Immature natural killer cell (primary cell): ENCODE measurements at regions not wholly inside any gene's neighbourhood (a gene's known extent, or its start where the extent isn't known, plus 50 kb on each side); places are given as distances from the start of the nearest gene placed in this dataset.

Experiments used
- DNase-seq, 3 donors: peaks; one replicate each; pipeline ENCODE4 v3.0.0; 2022; ENCODE audit warnings: mixed read lengths in 1 of 3
- H3K27ac Mint-ChIP-seq, 6 donors: one replicate each; pipeline ENCODE4 v1.8.0; 2020; ENCODE audit warnings: mixed read lengths in 6 of 6, mild to moderate bottlenecking in 5 of 6, inconsistent platforms in 4 of 6, moderate library complexity in 3 of 6
- H3K27me3 Mint-ChIP-seq, 3 donors: one replicate each; pipeline ENCODE4 v1.8.0; 2020 to 2021; ENCODE audit warnings: low read depth in 3 of 3, mild to moderate bottlenecking in 3 of 3, mixed read lengths in 3 of 3, moderate library complexity in 3 of 3, inconsistent platforms in 1 of 3
- H3K36me3 Mint-ChIP-seq, 3 donors: one replicate each; pipeline ENCODE4 v1.8.0; 2020; ENCODE audit warnings: mixed read lengths in 3 of 3, inconsistent platforms in 2 of 3, mild to moderate bottlenecking in 2 of 3
- H3K4me1 Mint-ChIP-seq, 2 donors: one replicate each; pipeline ENCODE4 v1.8.0; 2020; ENCODE audit warnings: inconsistent platforms in 2 of 2, mild to moderate bottlenecking in 2 of 2, mixed read lengths in 2 of 2, moderate library complexity in 1 of 2
- H3K4me3 Mint-ChIP-seq, 5 donors: one replicate each; pipeline ENCODE4 v1.8.0; 2020; ENCODE audit warnings: mild to moderate bottlenecking in 5 of 5, mixed read lengths in 5 of 5, inconsistent platforms in 3 of 5, moderate library complexity in 3 of 5
- H3K9me3 Mint-ChIP-seq, 6 donors: one replicate each; pipeline ENCODE4 v1.8.0; 2020; ENCODE audit warnings: mild to moderate bottlenecking in 6 of 6, mixed read lengths in 6 of 6, inconsistent platforms in 4 of 6, moderate library complexity in 3 of 6

GRCh38 chr3:159818997-159819500 lies 169.6 kb upstream of the IL12A start:
- H3K4me1 Mint-ChIP-seq = no peaks in the 10 kb centered on the region
- H3K36me3 Mint-ChIP-seq = no peaks in the 10 kb centered on the region
- no peak overlapping the region for H3K27ac Mint-ChIP-seq
- peaks cover 0 to 2% (median 0%) of the 10 kb centered on the region in 6 donors for H3K9me3 Mint-ChIP-seq
- H3K27me3 Mint-ChIP-seq = peaks cover 0 to 7% (median 3%) of the 10 kb centered on the region in 3 donors
- DNase-seq = no peak
- no peak overlapping the region for H3K4me3 Mint-ChIP-seq

GRCh38 chr3:159819676-159820075 lies 169.0 kb upstream of the IL12A start:
- H3K36me3 Mint-ChIP-seq = no peaks in the 10 kb centered on the region
- peaks cover 0 to 7% (median 4%) of the 10 kb centered on the region in 3 donors for H3K27me3 Mint-ChIP-seq
- H3K9me3 Mint-ChIP-seq = peaks cover 0 to 2% (median 0%) of the 10 kb centered on the region in 6 donors
- H3K4me1 Mint-ChIP-seq = no peaks in the 10 kb centered on the region
- no peak overlapping the region for H3K4me3 Mint-ChIP-seq
- no peak for DNase-seq
- no peak overlapping the region for H3K27ac Mint-ChIP-seq

DNA sequence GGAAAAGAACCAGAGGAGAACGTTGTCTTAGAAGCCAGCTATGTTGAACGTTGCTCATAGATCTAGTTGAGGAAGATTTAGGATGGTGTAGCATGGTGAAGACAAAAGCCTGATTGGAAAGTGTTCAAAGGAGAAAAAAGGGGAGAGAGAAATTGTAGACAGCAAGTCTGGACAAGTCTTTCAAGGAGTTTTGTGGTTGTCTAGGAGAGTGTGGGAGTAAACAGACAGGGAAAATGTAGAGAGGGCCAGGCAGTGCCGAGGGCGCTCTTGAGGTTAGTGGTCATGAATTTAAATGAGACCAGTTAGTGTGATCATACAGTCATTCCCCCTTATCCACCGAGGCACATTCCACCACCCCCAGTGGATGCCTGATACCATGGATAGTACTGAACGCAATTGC lies 167.5 kb upstream of the IL12A start:
- Mint-ChIP-seq H3K4me1 (no peaks in the 10 kb centered on the region), H3K4me3 (no peak overlapping the region), H3K27me3 (peaks cover 0 to 7% (median 6%) of the 10 kb centered on the region in 3 donors), H3K9me3 (peaks cover 0 to 2% (median 0%) of the 10 kb centered on the region in 6 donors), H3K36me3 (no peaks in the 10 kb centered on the region), H3K27ac (no peak overlapping the region)
- DNase-seq = no peak

GRCh38 chr3:159821736-159822135 lies 166.9 kb upstream of the IL12A start:
- Mint-ChIP-seq H3K4me1 (no peaks in the 10 kb centered on the region), H3K27ac (no peak overlapping the region), H3K27me3 (peaks cover 0 to 7% (median 4%) of the 10 kb centered on the region in 3 donors), H3K4me3 (no peak overlapping the region), H3K9me3 (peaks cover 0 to 2% (median 0%) of the 10 kb centered on the region in 6 donors), H3K36me3 (no peaks in the 10 kb centered on the region)
- no peak for DNase-seq

GRCh38 chr3:159823780-159824179 lies 164.9 kb upstream of the IL12A start:
- no peak for DNase-seq

GRCh38 chr3:159824333-159824732 lies 164.3 kb upstream of the IL12A start:
- no peak for DNase-seq
- H3K9me3 Mint-ChIP-seq = no peaks in the 10 kb centered on the region
- H3K4me3 Mint-ChIP-seq = no peak overlapping the region
- H3K27me3 Mint-ChIP-seq = peaks cover 0 to 5% (median 4%) of the 10 kb centered on the region in 3 donors
- no peaks in the 10 kb centered on the region for H3K36me3 Mint-ChIP-seq
- H3K27ac Mint-ChIP-seq = no peak overlapping the region
- no peaks in the 10 kb centered on the region for H3K4me1 Mint-ChIP-seq

More at GRCh38 chr3:159823780-159824179, 164.9 kb upstream of the IL12A start:
- H3K27me3 Mint-ChIP-seq = peaks cover 0 to 5% (median 4%) of the 10 kb centered on the region in 3 donors
- no peaks in the 10 kb centered on the region for H3K36me3 Mint-ChIP-seq
- H3K4me1 Mint-ChIP-seq = no peaks in the 10 kb centered on the region
- H3K9me3 Mint-ChIP-seq = peaks cover 0 to 2% (median 0%) of the 10 kb centered on the region in 6 donors
- H3K4me3 Mint-ChIP-seq = no peak overlapping the region
- H3K27ac Mint-ChIP-seq = no peak overlapping the region

GRCh38 chr3:159825216-159825854 lies 163.3 kb upstream of the IL12A start:
- no peaks in the 10 kb centered on the region for H3K36me3 Mint-ChIP-seq
- DNase-seq = no peak
- no peaks in the 10 kb centered on the region for H3K4me1 Mint-ChIP-seq
- H3K4me3 Mint-ChIP-seq = no peak overlapping the region
- H3K9me3 Mint-ChIP-seq = no peaks in the 10 kb centered on the region
- peaks cover 0 to 5% (median 4%) of the 10 kb centered on the region in 3 donors for H3K27me3 Mint-ChIP-seq
- H3K27ac Mint-ChIP-seq = no peak overlapping the region

GRCh38 chr3:159828542-159828943 lies 160.1 kb upstream of the IL12A start:
- no peaks in the 10 kb centered on the region for H3K9me3 Mint-ChIP-seq
- peaks cover 0 to 5% (median 0%) of the 10 kb centered on the region in 3 donors for H3K27me3 Mint-ChIP-seq
- H3K27ac Mint-ChIP-seq = no peak overlapping the region
- H3K4me3 Mint-ChIP-seq = no peak overlapping the region
- no peaks in the 10 kb centered on the region for H3K4me1 Mint-ChIP-seq
- no peak for DNase-seq
- H3K36me3 Mint-ChIP-seq = no peaks in the 10 kb centered on the region

- Mint-ChIP-seq H3K36me3 (no peaks in the 10 kb centered on the region), H3K9me3 (no peaks in the 10 kb centered on the region), H3K27me3 (peaks cover 0 to 5% (median 0%) of the 10 kb centered on the region in 3 donors), H3K27ac (no peak overlapping the region), H3K4me3 (no peak overlapping the region), H3K4me1 (no peaks in the 10 kb centered on the region)
- DNase-seq = no peak
Observed at GRCh38 chr3:159829056-159829455, 159.6 kb upstream of the IL12A start.

DNA sequence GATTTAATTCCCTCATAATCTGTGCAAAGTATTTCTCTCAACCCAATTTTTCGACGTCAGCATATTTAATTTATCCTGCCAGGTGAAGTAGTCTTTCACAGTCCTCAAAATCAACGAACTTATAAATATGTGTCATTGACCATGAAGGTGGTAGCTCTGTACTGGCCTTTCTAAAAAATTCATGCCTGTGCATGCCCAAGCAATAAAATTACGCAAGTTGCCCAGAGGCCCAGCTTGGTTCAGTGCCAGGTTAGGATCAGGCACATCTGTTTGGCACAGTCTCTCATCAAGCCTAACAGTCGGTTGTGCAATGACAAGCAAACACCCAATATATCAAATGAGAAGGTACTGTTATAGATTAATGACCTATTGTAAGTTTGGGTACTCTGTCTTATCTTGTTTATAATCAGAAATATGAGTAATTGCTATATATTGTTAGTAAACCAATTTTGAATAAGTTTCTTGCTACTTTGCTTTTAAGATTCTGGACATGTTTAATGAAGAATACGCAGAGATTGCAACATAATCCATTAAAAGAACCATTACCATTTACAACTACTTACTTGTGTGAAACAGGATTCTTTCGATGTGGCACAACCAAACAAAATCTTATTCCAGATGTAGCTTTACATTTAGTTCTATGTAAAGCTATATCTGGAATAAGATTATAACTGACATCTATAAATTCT lies 159.0 kb upstream of the IL12A start:
- no peaks in the 10 kb centered on the region for H3K9me3 Mint-ChIP-seq
- H3K27ac Mint-ChIP-seq = no peak overlapping the region
- H3K4me3 Mint-ChIP-seq = no peak overlapping the region
- H3K27me3 Mint-ChIP-seq = peaks cover 0 to 4% (median 0%) of the 10 kb centered on the region in 3 donors
- no peaks in the 10 kb centered on the region for H3K36me3 Mint-ChIP-seq
- no peak for DNase-seq
- no peaks in the 10 kb centered on the region for H3K4me1 Mint-ChIP-seq

GRCh38 chr3:159830523-159831154 lies 158.0 kb upstream of the IL12A start:
- H3K27me3 Mint-ChIP-seq = peaks cover 0 to 4% (median 0%) of the 10 kb centered on the region in 3 donors

GRCh38 chr3:159831466-159831865 lies 157.2 kb upstream of the IL12A start:
- Mint-ChIP-seq H3K4me3 (no peak overlapping the region), H3K9me3 (no peaks in the 10 kb centered on the region), H3K27me3 (peaks cover 0 to 4% (median 0%) of the 10 kb centered on the region in 3 donors), H3K4me1 (no peaks in the 10 kb centered on the region), H3K27ac (no peak overlapping the region), H3K36me3 (no peaks in the 10 kb centered on the region)
- DNase-seq = no peak

More at GRCh38 chr3:159830523-159831154, 158.0 kb upstream of the IL12A start:
- Mint-ChIP-seq H3K27ac (no peak overlapping the region), H3K36me3 (no peaks in the 10 kb centered on the region), H3K4me1 (no peaks in the 10 kb centered on the region), H3K4me3 (no peak overlapping the region), H3K9me3 (no peaks in the 10 kb centered on the region)
- DNase-seq = no peak

GRCh38 chr3:159832024-159832423 lies 156.6 kb upstream of the IL12A start:
- no peak for DNase-seq

DNA sequence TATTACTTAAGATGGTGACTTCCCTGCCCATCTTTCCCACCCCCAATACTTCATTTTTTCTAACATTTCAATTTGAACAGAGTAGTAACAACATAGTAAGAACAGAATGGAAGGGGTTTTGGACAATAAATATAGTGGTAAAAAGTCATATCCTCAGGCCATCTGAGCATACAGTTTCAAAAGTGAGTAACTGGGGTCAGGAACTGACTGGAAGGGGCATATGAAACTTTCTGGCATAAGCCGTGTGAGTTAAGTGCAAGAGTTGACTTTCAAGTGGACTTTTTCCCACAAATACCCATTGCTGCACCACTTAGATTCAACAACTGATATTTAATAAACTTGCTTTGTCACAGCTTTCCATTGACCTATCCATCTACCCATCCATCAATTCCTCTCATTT lies 153.5 kb upstream of the IL12A start:
- no peaks in the 10 kb centered on the region for H3K4me1 Mint-ChIP-seq
- DNase-seq = no peak
- H3K27me3 Mint-ChIP-seq = peaks cover 0 to 5% (median 0%) of the 10 kb centered on the region in 3 donors
- H3K9me3 Mint-ChIP-seq = no peaks in the 10 kb centered on the region
- no peak overlapping the region for H3K27ac Mint-ChIP-seq
- no peaks in the 10 kb centered on the region for H3K36me3 Mint-ChIP-seq
- H3K4me3 Mint-ChIP-seq = no peak overlapping the region

More at GRCh38 chr3:159832024-159832423, 156.6 kb upstream of the IL12A start:
- H3K27ac Mint-ChIP-seq = no peak overlapping the region
- H3K9me3 Mint-ChIP-seq = no peaks in the 10 kb centered on the region
- H3K4me1 Mint-ChIP-seq = no peaks in the 10 kb centered on the region
- H3K36me3 Mint-ChIP-seq = no peaks in the 10 kb centered on the region
- H3K27me3 Mint-ChIP-seq = peaks cover 0 to 4% (median 0%) of the 10 kb centered on the region in 3 donors
- H3K4me3 Mint-ChIP-seq = no peak overlapping the region
